ENCODE measurements at regions not wholly inside any gene's neighbourhood (a gene's known extent, or its start where the extent isn't known, plus 50 kb on each side); places are given as distances from the start of the nearest gene placed in this dataset.
"Not testable (repeated sequence)": the region's sequence is repeated elsewhere in the genome, so short reads cannot be mapped to it uniquely, and the experiment has no call there.

DNA sequence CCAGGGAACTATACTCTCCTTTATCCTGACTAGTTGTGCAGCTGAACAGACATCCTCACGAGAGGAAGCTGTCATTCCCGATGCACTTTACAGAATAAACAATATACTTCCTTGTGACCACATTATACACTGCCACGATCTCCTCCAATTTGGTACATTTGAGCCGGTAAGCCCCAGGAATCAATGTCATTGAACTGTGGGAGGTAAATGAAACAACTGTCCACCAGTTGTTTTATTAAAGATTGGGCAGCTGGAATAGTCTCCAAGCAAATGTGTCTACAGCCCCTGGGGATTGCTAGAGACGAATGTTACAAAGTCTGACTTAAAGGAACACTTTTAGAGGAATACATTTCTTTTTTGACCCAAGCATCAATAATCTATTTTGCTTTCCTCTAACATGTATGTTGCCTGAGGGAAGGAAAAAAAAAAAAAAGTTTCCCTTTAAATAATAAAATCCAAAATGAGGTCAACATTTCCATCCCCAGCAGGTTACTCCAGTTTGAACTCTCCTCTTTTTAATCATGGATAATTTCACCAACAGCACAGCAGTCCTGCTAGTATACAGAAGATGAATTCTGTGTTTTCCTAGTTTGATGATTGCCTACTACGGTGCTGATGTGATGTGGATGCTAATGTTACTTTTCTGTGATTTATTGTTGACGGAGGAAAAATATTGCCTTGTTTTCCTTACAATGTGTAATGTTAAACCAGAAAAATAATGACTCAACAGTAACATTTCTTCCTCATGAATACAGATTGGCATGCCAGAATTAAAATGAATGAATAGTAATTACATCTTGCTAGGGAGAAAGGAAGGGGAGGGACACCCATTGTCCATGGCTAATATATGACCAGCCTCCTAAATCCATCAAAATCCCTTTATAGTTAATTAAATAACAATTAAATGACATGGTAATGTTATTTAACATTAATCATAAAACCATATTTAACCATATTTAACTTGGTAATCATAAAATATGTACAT is 360.9 kb downstream of the NEBL start:
- CTCF ChIA-PET, result no interaction called here
- Histone ChIP-seq H3K4me3 (no peak overlapping the region), H3K4me2 (no peak overlapping the region), H3K4me1 (no peaks in the 10 kb centered on the region), H3K27ac (no peak overlapping the region), H3K9me3 (no peaks in the 10 kb centered on the region)
- ATAC-seq (no peak), DNase-seq (ENCODE audit: low read depth in 1 of 2, low spot score in 1 of 2) (no peak), FAIRE-seq (no peak)
- TF ChIP-seq POLR2AphosphoS2 (conservative IDR thresholded peaks at IDR 0.05; ENCODE audit: low read length) (no peak), ZFP36 (IDR thresholded peaks at IDR 0.05; ENCODE audit: borderline replicate concordance, partially characterized antibody) (no peak), SREBF2 (IDR thresholded peaks at IDR 0.05) (no peak), KDM5A (IDR thresholded peaks at IDR 0.05) (no peak), KDM1A (IDR thresholded peaks at IDR 0.05; ENCODE audit: low read depth) (no peak), RNF2 (IDR thresholded peaks at IDR 0.05; ENCODE audit: borderline replicate concordance, low read depth) (no peak), JUNB (IDR thresholded peaks at IDR 0.05) (no peak), TP53 (CRISPR knock-in tag; IDR thresholded peaks at IDR 0.05) (no peak), RARB (CRISPR knock-in tag; IDR thresholded peaks at IDR 0.05) (no peak), ZSCAN20 (CRISPR knock-in tag; IDR thresholded peaks at IDR 0.05) (no peak)
- TF ChIP-seq, protein P1, sequence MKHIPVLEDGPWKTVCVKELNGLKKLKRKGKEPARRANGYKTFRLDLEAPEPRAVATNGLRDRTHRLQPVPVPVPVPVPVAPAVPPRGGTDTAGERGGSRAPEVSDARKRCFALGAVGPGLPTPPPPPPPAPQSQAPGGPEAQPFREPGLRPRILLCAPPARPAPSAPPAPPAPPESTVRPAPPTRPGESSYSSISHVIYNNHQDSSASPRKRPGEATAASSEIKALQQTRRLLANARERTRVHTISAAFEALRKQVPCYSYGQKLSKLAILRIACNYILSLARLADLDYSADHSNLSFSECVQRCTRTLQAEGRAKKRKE (CRISPR knock-in tag; IDR thresholded peaks at IDR 0.05; ENCODE audit: low read depth), result no peak
- TF ChIP-seq, protein P2, sequence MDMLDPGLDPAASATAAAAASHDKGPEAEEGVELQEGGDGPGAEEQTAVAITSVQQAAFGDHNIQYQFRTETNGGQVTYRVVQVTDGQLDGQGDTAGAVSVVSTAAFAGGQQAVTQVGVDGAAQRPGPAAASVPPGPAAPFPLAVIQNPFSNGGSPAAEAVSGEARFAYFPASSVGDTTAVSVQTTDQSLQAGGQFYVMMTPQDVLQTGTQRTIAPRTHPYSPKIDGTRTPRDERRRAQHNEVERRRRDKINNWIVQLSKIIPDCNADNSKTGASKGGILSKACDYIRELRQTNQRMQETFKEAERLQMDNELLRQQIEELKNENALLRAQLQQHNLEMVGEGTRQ (IDR thresholded peaks at IDR 0.05), result no peak
- 8% methylated on average over 7 of the region's 7 CpGs for WGBS (ENCODE audit: missing lambda C conversion rate)
- POLR2A ChIA-PET, result no interaction called here

DNA sequence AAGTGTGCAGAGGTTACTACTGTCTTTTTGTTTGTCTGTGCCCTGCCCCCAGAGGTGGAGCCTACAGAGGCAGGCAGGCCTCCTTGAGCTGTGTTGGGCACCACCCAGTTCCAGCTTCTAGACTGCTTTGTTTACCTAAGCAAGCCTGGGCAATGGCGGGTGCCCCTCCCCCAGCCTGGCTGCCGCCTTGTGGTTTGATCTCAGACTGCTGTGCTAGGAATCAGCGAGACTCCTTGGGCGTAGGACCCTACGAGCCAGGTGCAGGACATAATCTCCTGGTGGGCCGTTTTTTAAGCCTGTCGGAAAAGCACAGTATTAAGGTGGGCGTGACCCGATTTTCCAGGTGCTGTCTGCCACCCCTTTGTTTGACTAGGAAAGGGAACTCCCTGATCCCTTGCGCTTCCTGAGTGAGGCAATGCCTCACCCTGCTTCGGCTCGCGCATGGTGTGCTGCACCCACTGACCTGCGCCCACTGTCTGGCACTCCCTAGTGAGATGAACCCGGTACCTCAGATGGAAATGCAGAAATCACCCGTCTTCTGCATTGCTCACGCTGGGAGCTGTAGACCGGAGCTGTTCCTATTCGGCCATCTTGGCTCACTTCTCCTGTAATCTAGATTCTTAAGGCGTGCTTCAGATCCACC is 365.7 kb downstream of the NEBL start:
- CTCF ChIA-PET, H3K27ac ChIP-seq, ATAC-seq, FAIRE-seq, H3K9me3 ChIP-seq, POLR2A ChIA-PET, H3K4me1 ChIP-seq: not testable (repeated sequence)
- Histone ChIP-seq H3K4me2 (peak overlapping the region; percentile 39), H3K4me3 (peak overlapping the region; percentile 28; the same call in 2 of the 3 replicates)
- WGBS (ENCODE audit: missing lambda C conversion rate), result 10% methylated on average over 15 of the region's 20 CpGs
- DNase-seq (ENCODE audit: low read depth in 1 of 2, low spot score in 1 of 2), result peak in 1 of 2 experiments; percentile 41

DNA sequence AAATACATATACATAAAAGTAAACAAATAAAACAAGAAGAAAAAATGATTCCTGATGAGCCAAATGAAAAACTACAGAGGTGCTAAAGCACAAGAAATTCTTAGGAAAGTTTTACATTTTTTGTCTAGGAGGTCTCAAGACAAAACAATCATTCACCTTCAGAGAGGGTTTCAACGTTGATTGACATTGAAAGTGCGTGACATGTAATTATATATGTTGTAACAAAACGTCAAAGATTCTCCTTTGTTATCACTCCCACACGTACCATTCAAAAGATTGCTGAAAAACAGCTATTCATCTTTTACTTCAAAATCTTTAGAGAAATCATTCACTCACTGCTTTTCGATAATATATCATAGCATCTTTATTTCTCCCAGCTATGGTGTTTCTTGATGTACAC is 375.9 kb downstream of the NEBL start:
- no peaks in the 10 kb centered on the region for H3K9me3 ChIP-seq
- TF ChIP-seq, protein P2 (IDR thresholded peaks at IDR 0.05), result no peak
- no peak for TF ChIP-seq NPAS2 (CRISPR knock-in tag; IDR thresholded peaks at IDR 0.05; ENCODE audit: borderline replicate concordance)
- TF ChIP-seq ZFP36 (IDR thresholded peaks at IDR 0.05; ENCODE audit: borderline replicate concordance, partially characterized antibody), result no peak
- TF ChIP-seq ZSCAN20 (CRISPR knock-in tag; IDR thresholded peaks at IDR 0.05), result no peak
- TF ChIP-seq EHMT2 (IDR thresholded peaks at IDR 0.05; ENCODE audit: low read depth), result no peak
- no peak for TF ChIP-seq FOSB (CRISPR knock-in tag; IDR thresholded peaks at IDR 0.05)
- no peak for TF ChIP-seq CHD4 (IDR thresholded peaks at IDR 0.05; ENCODE audit: borderline replicate concordance)
- no peak for TF ChIP-seq MAFK (IDR thresholded peaks at IDR 0.05; ENCODE audit: partially characterized antibody)
- TF ChIP-seq CBX8 (IDR thresholded peaks at IDR 0.05), result no peak
- TF ChIP-seq, protein P3, sequence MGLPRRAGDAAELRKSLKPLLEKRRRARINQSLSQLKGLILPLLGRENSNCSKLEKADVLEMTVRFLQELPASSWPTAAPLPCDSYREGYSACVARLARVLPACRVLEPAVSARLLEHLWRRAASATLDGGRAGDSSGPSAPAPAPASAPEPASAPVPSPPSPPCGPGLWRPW (IDR thresholded peaks at IDR 0.05), result no peak
- TF ChIP-seq, protein P1 (CRISPR knock-in tag; IDR thresholded peaks at IDR 0.05; ENCODE audit: low read depth), result no peak
- TF ChIP-seq MAZ (IDR thresholded peaks at IDR 0.05; ENCODE audit: borderline replicate concordance, low read depth, low read length), result no peak
- TF ChIP-seq, protein P4, sequence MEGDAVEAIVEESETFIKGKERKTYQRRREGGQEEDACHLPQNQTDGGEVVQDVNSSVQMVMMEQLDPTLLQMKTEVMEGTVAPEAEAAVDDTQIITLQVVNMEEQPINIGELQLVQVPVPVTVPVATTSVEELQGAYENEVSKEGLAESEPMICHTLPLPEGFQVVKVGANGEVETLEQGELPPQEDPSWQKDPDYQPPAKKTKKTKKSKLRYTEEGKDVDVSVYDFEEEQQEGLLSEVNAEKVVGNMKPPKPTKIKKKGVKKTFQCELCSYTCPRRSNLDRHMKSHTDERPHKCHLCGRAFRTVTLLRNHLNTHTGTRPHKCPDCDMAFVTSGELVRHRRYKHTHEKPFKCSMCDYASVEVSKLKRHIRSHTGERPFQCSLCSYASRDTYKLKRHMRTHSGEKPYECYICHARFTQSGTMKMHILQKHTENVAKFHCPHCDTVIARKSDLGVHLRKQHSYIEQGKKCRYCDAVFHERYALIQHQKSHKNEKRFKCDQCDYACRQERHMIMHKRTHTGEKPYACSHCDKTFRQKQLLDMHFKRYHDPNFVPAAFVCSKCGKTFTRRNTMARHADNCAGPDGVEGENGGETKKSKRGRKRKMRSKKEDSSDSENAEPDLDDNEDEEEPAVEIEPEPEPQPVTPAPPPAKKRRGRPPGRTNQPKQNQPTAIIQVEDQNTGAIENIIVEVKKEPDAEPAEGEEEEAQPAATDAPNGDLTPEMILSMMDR (IDR thresholded peaks at IDR 0.05), result no peak
- TF ChIP-seq TFCP2L1 (CRISPR knock-in tag; IDR thresholded peaks at IDR 0.05), result no peak
- TF ChIP-seq, protein P5, sequence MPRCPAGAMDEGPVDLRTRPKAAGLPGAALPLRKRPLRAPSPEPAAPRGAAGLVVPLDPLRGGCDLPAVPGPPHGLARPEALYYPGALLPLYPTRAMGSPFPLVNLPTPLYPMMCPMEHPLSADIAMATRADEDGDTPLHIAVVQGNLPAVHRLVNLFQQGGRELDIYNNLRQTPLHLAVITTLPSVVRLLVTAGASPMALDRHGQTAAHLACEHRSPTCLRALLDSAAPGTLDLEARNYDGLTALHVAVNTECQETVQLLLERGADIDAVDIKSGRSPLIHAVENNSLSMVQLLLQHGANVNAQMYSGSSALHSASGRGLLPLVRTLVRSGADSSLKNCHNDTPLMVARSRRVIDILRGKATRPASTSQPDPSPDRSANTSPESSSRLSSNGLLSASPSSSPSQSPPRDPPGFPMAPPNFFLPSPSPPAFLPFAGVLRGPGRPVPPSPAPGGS (IDR thresholded peaks at IDR 0.05), result no peak
- POLR2A ChIA-PET, result no interaction called here
- 7% methylated on average over 5 of the region's 5 CpGs for WGBS (ENCODE audit: missing lambda C conversion rate)
- H3K4me3 ChIP-seq, result no peak overlapping the region
- DNase-seq (ENCODE audit: low read depth in 1 of 2, low spot score in 1 of 2), result no peak
- H3K4me2 ChIP-seq, result no peak overlapping the region
- no peaks in the 10 kb centered on the region for H3K4me1 ChIP-seq
- no peak overlapping the region for H3K27ac ChIP-seq
- no peak for ATAC-seq
- CTCF ChIA-PET, result no interaction called here
- FAIRE-seq, result no peak

All from A549 (cell line).